HG03103 (cell line): ENCODE measurements at regions not wholly inside any gene's neighbourhood (a gene's known extent, or its start where the extent isn't known, plus 50 kb on each side); places are given as distances from the start of the nearest gene placed in this dataset.

Source experiments
- ATAC-seq: cut with Tn5 transposase; IDR thresholded peaks from one replicate; pipeline ENCODE4 v1.9.1; 2021; ENCODE audit warnings: low read depth; ENCODE audit not compliant: unreplicated experiment

- ATAC-seq = no peak
These were observed 83.6 kb upstream of the ARHGAP5 start for GRCh38 chr14:31993521-31993951.

- no peak for ATAC-seq
These were observed 82.6 kb upstream of the ARHGAP5 start for GRCh38 chr14:31994391-31995033.

DNA sequence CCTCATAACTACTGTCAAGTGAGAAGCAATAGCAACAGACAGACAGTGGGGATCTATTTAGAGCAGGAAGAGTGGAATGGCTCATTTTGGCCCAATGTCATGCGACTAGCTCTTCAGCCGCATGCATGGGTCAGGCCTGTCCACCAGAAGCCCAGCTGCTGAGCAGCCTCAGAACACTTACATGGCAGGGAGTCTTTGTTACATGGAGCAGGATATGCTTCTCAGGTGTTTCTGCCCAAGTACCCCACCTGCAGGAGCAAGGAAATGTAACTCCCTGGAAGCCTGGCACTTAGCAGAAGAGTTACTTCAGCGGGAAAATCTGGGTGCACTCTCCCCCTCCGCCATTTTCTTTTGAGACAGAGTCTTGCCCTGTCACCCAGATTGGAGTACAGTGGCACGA, 73.5 kb upstream of the ARHGAP5 start:
- no peak for ATAC-seq

- ATAC-seq = no peak
These were observed 72.8 kb upstream of the ARHGAP5 start for GRCh38 chr14:32004300-32004699.

- ATAC-seq = no peak
These were observed 71.5 kb upstream of the ARHGAP5 start for GRCh38 chr14:32005628-32006027.

DNA sequence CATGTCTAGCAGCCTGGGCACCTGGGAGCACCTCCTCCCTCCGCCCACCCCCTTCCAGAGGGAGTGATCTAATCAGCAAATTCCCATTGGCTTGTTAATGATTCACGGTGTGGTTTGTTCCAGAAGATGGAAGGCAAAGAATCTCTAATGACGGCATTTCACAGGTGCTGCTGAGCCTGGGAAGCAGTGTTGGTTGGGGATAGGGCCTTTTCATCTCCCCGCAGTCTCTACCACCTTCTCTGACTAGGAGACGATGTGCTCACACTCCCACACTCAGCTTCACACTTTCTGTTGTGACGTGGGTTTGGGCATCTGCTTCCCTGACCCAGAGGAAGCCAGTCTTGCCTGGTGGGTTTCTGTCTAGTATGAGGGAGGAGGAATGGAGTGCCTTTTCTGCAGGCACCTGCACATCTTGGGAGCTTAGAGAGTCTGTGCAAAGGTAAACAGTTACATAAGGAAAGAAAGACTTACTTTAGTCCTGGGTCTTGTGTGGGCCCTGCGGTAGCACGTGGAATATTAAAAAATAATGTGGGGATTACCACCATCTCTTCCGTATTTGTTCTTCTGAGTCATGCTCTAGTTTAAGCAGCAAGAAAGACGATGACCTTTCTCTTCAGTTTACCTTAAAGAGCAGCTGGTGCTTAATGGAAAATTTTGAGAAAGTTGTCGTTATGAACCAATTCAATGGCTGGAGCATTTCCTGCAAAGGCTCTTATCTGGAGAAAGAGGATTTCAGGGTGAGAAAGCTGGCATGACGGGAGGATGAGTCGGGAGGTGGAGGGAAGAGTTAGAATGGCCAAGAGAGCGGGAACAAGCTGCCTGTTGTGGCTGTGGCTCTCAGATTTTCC, 70.6 kb upstream of the ARHGAP5 start:
- ATAC-seq = no peak

GRCh38 chr14:32007755-32008362, 69.2 kb upstream of the ARHGAP5 start:
- ATAC-seq = no peak

DNA sequence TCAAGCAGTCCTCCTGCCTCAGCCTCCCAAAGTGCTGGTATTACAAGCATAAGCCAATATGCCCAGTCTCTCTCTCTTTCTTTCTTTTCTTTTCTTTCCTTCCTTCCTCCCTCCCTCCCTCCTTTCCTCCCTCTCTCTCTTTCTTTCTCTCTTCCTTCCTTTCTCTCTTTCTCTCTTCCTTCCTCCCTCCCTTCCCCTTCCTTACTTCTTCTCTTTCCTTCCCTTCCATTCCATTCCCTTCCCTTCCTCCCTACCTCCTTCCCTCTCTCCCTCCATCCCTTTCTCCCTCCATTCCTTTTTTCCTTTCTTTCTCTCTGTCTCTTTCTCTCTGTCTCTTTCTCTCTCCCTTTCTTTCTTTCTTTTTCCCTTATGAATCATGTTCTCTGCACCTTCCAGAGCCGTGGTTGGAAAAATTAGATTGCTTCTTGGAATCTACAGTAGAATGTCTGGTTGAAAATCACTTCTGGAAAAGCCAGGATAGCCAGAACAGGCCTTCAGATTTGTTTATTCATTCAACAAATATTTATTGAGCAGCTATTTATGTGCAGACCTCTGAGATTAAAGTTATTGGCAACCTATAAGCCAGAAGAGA, 68.4 kb upstream of the ARHGAP5 start:
- ATAC-seq = no peak

- ATAC-seq = no peak
These were observed 67.7 kb upstream of the ARHGAP5 start for GRCh38 chr14:32009221-32009975.

- no peak for ATAC-seq
These were observed 67.0 kb upstream of the ARHGAP5 start for GRCh38 chr14:32009976-32010581.

DNA sequence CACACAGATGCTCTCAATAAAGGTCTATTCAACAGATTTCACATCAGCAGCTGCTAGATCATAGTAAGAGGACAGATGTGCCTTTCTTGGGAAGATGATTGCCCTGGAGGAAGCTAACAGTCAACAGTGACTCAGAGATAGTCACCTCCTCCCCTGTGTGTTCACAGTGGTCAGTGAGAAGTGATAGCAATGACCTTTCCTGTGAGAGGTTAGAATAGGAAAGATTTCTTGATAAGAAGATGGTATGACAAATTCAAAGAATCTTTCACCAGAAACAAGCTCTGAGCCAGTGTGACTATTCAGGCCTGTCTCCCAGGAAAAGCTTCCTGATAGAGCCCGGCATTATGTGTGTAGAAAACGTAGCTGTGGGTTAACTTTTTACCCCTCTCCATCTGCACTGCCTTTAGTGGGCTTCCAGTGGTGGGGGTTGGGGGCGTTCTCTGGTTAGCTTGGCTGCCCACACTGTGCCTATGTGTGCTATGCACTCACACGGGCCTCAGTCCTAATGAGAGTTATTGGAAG, 66.4 kb upstream of the ARHGAP5 start:
- ATAC-seq = no peak

DNA sequence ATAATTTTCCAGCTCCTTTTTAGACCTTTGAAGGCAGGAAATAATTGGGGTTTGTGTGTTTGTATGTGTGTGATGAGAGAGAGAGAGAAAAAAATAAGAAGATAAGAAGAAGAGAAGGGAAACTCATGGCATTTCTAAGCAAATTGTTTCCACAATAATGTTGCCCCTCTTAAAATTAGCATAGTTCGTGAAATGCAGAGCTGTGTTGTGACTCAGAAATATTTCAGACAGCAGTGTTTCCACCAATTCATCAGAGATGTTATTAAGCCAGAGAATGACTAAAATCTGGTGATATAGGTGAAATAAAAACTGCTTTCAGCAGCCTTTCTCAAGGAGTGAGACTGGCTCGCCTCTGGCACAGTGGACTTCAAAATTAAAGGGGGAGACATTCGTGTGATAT, 65.9 kb upstream of the ARHGAP5 start:
- ATAC-seq = no peak

DNA sequence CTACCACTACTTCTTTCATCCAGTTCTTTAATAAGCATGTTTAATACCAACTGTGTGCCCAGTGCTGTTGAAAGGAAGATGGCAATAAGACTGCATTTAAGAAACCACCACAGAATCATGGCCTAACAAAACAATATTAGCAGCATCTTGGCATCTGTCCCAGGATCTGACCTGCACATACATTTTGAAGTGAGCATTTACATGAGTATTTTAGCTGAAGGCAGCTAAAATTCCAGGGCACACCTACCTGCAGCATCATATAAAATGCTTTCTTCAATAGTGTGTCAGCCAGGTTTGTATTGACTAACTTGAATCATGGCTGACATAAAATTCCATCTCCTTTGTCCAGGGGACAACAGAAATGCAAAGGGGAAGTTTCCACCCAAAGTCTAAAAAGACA, 65.0 kb upstream of the ARHGAP5 start:
- no peak for ATAC-seq

DNA sequence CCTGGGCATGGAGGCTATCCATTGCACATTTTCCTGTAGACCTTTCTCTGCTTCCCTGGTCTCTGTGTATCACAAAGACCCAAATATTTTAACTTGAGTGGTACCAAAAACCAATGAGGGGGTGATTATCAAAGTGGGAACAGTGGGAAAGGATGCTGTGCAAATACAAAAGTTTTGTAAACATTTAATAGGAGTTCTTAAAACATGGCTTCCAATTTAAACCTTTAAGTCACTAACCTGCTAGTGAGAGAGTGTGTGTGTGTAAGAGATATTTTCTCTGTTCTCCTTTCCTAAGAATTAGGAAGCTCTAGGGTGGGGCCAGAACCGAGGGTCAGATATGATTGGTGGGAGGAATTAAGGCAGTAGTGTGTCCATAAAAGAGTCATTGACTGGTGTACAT, 64.5 kb upstream of the ARHGAP5 start:
- ATAC-seq = no peak

DNA sequence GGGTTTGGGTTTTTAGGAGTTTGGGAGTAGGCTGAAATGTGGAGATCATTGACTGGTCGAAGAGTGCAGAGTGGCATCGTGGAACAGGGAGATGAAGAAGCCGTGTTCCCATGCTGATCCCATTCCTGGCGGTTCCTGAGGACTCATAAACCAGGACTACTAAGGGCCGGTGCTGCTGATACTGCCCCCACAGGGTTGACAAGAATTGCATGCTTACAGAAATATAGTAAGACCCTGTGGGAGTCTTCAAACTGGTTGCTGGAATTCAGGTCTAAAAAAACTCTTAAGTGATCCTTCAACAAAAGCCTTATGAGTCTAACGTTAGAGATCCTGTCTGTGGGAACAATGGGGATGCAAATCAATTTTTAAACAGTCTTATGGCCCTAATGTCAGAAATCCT, 64.0 kb upstream of the ARHGAP5 start:
- ATAC-seq = no peak

DNA sequence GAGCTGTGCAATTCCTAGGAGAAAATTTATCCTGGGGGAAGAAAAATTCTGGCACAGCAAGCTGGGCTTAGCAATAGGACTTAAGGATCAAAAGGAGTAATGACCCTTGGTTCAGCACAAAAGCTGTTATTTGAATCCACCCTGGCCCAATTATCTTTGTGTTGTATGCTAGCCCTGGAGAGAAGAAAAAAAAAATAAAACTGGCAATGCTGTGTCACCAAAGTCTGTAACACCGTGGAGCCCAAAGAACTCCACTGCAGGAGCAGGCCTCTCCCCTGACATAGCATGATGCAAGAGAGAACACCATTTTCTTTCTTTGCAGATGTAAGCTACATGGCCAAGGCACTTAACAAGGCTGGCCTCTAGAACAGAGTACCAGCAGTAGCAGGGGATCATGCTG, 63.0 kb upstream of the ARHGAP5 start:
- ATAC-seq = no peak

DNA sequence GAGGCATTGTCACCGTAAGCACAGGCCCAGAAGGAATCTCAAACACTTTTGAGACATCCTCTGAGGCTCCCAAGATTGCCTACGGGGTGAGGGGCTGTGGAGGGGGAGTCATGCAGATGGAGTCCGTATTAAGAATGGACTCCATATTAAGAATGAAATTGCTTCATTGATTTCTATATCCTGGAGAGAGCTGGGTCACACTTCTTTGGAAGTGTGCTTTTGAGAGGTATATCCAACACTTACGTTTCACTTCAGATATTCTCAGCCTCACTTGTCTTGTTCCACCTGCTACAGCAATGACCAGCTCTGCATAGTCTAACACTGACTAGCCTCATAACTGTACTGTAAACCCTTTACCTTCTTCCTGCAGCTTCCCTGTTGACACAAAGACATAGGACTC, 62.6 kb upstream of the ARHGAP5 start:
- ATAC-seq = no peak

DNA sequence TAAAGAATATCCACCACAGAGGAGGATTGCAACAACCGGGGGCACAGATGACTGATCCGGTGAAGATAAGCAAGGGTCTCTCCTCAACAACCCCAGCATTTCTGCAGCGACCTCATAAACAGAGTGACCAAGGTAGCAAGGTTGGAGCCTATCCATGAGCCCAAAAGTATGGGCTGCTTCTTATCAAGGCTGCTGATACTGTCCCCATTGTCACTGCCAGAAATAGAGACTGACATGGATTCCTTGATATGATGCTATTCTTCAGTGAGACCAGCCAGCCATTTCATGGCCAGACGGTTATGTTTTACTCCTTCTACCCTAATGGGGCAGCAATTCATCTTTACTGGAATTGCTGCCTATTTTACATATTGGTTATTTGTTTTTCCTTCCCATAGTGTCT, 61.9 kb upstream of the ARHGAP5 start:
- ATAC-seq = no peak

DNA sequence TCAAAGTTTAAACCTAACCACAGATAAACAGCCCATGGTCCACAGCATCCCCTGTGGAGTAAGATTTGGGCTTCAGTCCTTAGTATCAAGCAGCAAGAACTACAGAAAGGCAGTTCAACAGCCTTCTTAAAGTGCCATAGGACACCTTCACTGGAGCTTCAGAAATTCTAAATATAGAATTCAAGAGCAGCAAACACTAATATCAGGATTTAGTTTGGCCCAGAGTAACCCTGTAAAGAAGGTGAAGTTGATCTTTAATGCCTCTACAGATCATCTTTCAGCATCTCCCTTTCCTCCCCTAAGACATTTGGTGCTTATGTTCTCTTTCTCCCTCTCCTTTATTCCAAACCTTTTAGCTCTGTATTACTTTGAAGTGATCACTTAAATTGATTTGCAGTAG, 59.5 kb upstream of the ARHGAP5 start:
- no peak for ATAC-seq
